Activated T-helper 9 cell treated with anti-CD3 and anti-CD28 coated beads, Interleukin-2, amount 50 U/mL, for 16 hours (primary cell): ENCODE measurements at regions not wholly inside any gene's neighbourhood (a gene's known extent, or its start where the extent isn't known, plus 50 kb on each side); places are given as distances from the start of the nearest gene placed in this dataset.

Experiments
- DNase-seq: peaks from one replicate; pipeline ENCODE4 v3.0.0-alpha.2; 2020; ENCODE audit warnings: low read depth

DNA sequence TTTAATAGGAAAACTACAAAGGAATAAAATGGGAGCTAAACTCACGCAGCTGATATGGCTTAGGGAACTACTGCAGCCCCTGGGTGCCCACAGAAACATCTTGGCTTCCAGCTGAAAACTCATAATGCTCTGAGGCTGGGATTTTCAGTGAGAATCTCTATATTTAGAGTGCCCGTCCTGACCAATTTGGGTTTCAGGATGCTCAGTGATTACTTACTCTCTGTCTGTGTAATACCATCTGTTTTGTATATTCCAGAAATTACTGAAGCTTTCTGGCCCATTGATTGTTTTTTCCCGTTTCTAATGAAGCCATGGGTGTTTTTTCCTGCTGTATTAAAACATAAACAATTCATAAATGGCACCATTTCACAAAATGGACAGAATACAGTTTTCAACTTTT lies 50.6 kb upstream of the ZNF385D start:
- no peak for DNase-seq

DNA sequence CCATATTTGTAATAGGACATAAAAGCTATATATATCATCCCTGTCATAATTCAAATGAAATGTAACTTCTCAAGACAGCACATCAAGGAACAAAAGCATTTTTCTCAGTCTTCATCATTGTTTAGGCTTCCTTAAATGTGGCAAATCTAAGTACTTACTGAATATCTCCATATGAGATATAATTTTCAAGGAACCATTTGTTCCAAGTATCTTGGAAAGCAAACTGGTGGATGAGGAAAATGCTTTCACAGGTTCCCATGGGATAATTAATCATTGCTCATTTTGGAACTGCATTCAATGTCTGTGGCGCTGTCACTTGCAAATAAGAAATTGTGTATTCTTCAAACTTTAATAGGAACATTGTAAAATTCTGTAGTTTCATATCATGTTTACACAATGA lies 52.6 kb upstream of the ZNF385D start:
- no peak for DNase-seq

DNA sequence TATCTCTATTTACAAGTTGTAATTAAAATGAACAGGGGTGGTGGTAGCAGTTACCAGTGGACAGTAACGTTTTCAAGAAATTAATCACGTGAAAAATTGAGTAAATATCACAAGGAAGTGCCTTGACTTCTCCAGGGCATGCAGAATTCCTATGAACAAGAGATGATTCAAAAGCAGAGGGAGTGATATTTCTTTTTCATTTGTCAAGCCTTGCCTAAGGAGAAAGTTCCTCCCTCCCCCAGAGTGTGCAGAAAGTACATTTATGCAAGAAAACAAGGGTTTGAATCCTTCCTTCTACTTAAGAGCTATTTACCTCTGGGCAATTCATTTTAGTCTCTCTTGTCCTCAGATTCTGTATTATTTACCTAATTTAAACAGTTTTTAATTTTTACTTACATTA lies 53.3 kb upstream of the ZNF385D start:
- DNase-seq = no peak

DNA sequence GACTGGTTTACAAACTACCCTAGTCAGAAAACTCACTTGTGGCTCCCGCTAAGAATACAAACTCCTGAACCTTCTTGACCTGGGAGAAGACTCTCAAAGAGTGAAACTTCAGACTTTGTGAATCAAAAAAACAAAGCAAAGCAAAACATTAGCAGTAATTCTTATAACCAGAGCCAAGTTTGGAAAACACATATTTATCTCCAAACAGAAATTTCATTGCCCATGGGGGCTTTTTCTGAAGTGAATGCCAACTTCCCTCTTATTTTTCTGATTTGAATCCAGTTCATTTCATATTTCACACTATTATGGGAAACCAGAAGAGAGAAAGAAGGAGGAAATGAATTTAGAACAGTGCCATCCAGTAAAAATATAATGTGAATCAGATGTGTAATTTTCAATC lies 55.7 kb upstream of the ZNF385D start:
- DNase-seq = no peak

DNA sequence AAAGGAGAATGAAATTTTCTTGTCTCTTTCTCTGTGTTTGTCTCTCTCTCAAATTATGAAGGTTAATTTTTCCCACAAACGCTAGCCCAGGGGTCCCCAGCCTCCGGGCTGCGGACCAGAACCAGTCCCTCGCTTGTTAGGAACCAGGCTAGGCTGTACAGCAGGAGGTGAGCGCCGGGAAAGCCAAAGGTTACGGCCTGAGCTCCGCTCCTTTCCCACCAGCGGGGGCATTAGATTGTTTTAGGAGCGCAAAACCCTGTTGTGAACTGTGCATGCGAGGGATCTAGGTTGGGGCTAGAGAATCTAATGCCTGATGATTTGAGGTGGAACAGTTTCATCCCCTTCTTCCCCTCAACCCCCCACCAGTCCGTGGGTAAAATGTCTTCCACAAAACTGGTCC lies 74.7 kb upstream of the ZNF385D start:
- no peak for DNase-seq

DNA sequence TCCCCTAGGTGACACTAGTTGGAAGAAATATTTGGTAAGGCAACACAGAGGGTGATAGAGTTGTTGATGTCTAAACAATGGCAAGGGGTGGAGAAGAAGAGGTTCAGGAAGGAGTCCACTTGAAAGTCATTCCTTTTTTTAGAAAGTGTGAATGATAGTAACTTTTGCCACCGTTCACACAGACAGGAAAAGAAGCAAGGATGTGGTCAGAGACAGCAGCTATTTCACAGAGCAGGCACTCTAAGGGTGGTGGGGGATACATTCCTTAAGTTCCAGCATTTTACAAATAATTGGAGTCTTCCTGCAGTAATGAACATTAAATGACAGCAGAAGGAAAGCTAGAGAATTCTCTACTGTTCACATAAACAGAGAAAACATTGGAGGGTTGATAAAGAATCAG lies 75.4 kb upstream of the ZNF385D start:
- DNase-seq = no peak

DNA sequence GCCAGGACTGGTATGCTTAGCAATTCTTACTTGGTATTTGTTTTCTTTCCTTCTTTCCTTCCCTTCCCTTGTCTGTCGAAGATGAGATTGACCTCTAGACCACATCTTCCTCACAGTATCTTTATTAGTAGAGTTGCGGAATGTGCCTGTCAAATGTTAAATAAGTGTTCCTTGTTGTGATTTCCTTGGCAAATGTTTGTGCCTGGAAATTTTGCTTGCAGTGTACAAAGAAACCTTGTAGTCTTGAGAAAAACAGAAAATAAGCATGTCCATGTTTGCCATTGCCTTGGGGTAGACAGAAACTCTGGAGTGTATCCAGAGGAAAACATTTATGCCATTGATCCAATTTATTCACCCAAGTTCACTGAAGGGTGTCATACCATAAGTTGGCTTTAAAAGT lies 79.5 kb upstream of the ZNF385D start:
- DNase-seq = no peak

DNA sequence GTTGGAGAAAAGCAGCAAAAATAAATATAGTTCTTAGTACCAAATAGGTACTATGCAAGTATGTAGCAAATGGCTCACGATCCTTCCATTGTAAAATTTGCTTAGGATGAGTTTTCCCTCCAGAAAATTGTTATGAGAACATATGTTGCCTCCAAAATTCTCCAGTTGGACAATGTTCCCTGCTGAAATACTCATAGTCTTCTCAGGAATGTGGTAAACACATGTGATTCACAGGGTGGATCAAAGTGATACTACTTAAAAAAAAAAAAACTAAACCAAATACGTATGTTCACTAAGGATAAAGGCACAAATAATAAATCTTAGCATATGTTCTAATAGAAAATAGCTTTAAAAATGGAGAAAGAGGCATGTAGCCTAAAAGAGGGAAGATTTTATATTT lies 84.3 kb upstream of the ZNF385D start:
- DNase-seq = no peak

DNA sequence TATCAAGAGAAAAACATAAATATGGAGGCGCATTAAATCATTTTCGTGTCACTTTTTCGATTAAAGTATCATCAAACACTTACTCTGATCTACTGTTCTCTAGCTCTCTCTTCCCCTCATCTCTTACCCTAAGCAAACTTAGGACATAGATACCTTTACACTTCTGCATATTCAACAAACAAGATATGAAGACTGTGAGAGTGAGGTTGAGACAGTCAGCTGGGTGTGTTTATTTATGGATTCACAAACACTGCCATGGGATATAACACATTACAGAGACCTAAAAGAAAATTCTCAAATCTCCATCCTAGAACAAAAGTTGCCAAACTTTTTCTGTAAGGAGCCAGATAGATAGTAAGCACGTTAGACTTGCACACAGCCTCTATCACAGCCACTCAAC lies 85.2 kb upstream of the ZNF385D start:
- DNase-seq = no peak

DNA sequence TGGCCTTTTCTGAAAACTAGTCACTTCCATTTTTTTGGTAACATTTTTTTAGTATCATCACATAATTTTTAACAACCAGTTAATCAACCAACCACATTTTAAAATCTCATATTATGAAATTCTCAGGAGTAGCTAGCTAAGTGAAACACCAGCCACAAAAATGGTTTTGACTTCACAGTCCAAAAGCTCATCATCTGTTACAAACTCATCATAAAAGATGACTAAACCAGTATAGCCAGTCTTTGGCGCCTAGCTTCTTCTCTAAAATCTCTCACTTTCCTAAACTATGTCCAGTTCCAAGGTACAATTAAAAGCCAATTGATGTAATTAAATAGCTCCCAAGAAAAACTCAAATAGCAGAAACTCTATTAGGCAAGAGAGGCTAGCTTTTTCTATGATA lies 88.2 kb upstream of the ZNF385D start:
- no peak for DNase-seq

DNA sequence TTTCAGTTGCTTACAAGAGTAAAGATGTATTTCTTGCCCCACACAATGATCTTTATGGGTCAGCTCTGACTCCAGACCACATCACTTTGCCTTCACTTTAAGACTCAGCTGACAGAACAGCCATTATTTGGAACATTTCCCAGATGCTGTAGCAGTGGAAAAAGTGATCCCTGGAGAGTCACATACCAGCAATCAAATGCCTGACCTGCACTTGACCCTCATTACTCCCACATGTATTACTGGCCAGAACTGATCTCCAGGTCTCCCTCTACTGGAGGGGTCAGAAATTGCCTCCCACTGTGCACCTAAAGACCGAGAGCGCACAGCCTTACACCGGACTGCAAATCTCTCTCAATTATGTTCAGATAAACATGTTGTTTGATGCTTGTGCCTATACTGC lies 88.6 kb upstream of the ZNF385D start:
- no peak for DNase-seq

DNA sequence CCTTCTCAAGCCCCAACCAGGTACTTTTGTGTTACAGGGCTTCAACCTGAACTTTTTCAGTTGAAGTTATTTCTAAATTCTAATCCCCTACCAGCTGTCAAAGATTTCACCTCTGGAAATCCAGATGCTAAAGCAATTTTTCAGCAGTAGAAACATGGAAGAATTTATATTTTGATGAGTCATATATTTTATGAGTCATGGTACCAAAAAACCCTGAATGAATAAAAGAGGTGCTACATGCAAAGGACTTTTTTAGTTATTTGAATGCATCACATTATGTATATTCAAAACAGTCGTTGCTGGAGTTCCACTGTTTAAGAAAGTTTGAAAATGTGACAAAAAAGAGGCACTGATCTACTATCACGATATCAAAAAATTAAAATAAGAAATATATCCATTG lies 96.0 kb upstream of the ZNF385D start:
- DNase-seq = no peak

DNA sequence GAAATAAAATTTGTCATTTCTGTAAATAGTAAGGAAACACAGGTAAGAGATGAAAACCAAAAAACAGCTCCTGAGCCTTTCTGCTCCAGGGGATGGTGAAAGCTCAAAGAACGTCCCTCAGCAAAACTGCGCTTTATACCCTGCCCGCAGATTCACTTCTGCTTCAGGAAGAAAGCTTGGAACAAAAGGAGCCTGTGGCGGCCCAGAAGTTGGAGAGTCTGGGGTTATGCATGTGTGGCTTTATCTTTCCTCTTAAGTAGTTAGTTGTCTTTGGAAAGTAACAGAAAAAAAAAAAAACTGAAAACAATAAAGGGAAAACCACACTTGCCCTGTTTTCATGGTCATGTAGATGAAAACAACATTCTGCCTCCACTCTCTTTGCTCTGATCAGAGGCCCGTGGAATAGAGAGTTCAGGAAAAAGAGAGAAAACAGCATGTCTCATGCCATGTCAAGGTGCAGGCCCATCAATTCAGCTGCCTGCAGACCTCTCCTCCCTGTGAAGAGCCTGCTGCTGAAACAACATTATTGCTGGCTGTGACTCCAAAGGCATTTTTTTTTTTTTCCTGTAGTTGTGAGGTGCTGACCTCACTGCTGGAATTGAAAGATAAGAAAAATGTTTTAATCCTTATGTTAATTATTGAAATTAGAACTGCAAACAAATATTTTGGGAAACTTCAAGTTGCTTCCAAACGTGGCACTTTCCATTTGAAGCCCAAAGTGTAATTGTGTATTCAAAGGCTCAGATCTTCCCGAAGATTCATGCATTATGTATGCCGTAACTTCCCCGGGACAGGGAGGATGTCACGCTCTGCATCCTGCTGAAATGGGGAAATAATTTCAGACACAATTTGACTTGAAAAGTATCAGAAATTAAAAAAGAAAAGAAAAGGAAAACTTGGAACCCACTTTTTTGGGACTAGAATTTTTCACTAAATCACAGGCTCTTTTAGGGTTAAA lies 108.4 kb upstream of the ZNF385D start:
- DNase-seq = no peak

DNA sequence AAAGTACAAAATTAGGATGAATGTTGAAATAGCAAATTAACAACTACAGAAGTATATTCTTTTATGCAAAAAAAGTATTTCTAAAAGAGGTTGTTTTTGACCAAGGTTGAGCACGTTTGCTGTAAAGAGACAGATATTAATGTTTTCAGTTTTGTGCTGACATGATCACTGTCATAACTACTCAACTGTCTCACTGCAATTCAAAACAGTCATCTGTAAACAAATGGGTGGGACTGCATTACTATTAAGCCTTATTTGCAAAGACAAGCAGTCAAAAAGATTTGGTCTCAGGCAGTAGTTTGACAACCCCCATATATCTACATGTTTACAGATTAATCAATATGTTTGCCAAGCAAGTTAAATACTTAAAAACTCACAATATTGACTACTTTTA lies 109.1 kb upstream of the ZNF385D start:
- DNase-seq = no peak

DNA sequence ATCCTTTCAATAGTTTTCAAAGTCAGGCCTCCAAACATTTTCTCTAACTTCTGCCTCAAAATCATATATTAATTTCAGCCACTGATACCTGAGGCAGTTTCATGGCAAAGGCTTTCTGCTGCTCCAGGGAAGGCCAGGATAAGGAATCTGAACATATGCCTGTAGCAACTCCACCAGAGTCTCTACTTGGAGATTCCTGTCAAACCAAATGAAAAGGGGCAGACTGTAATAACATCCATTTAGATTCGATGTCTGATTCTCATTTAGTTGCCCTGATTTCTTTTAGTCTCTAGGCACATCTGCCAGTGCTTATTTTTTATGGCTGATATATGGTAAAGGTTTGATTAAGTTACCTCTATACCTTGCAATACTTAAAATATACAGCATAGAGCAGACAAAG lies 109.6 kb upstream of the ZNF385D start:
- DNase-seq = no peak

DNA sequence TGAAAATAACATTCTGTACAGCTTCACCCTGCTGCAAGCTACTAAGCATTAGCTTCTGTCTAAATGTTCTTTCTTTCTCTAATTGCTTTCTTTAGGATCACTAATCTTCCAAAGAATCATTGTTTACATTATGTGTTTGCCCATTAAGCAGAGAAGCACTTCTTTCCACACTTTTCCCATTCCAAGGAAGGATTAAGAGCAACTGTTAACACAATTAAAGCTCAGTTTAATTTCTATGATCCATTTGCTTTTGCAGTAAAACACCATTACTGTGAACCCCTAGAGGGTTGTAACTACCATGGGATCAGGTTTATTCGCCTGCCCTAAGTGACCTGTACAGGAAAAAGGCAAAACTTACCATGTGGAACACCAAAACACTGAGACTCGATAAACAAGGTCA lies 125.8 kb upstream of the ZNF385D start:
- DNase-seq = no peak

DNA sequence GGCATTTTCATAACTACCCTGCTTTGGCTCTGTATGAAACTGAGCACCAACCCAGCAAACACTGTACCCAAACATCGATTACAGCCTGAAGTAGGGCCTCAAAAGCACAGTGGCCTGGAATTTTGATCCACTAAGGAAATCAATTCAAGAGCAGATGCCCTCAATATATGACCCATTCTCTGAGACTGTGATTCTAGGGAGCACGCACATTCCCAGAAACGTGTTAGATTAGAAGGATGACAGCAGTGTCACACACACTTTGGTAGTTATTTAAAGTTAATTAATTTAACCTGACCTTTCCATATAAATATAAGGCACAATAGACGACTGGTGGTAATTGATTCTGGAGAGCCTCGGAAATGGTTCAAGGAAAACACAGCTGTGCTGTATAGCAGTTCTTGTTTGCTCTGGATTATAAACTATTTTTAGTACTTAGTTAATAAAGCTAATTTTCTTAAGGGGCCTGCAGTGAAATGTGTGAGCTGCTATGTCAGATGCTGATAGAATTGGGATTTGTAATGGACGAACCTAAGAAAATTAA lies 126.3 kb upstream of the ZNF385D start:
- DNase-seq = no peak

DNA sequence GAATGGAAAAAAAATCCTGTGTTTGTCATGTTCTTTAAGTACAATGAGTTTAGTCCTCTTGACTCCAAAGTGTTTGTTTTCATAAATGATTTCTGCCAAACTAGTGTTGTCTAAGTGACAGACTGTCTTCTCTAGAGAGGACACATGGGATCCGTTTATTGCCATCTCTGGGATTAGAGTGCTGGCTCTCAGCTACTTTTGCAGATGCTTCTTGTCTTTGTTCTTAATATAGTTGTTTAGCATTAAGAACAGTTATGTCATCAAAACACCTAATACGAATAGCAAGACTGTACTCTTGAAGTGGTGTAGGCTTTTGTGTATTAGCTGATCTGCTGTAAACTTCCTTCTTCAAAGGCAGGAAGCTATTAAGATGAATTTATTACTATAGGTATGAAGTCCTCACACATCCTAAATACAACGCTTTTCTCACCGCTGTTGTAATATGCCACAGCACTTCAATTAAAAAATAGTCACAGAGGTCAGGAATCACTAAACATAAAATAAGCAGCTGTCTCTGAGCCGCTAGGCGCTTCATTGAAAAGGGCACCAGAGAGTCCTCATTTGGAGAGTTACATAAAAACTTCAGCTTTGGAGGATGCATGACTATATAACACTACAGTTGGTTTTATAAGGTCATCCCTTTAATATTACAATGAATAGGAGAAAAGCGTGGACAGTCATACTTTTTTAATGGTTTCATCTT lies 128.3 kb upstream of the ZNF385D start:
- no peak for DNase-seq

DNA sequence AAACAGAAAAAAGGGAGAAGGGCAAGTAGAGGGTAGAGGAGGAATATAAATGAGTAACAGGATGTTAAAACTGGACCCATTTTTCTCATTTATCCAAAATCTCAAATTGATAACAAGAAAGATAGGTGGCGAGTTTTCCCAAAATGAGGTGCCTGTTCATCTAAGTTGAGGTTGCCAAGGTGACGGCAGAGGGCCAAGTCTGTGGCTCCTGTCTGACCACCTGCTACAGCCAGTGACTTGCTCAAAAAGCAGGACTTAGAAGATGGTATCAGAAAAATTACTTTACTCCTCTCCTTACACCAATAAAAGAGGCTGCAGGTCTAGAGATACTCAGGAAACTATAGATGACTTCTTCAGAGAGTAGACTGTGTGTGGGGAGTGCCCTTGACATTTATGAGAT lies 137.6 kb upstream of the ZNF385D start:
- no peak for DNase-seq

DNA sequence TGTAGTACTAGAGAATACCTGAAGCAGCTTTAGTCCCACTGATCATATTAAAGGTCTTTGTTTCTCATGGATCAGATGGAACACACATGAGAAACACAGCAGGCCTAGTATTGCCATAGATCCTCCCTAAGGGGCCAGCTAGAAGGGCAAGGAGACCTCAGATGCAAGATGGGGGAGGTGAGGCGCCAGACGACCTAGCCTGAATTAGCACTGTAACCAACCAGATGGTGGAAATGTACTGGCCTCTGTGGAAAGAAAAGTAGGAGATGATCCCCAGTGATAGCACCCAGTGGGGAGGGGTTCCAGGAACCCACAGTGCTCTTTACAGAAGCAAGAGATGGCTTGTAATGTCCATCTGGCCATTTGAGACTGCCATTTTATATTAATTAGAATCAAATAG lies 138.2 kb upstream of the ZNF385D start:
- DNase-seq = no peak

DNA sequence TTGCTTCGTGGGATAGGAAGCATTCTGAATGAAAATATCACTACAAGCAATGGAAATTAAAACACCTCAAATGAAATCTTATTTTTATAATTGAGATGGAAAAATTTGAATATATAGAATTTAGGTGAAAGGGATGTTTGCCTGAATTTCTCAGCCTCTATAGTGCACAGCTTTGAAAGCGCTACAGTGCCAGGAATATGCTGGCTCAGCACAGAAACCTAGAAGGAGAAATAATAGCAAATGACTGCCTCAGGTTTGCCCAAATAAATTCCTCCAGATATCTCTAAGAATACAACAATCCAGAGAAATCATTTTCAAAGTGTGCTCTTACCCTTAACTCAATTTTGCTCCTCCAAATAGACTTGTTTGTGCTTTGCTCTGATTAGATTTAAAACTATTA lies 141.1 kb upstream of the ZNF385D start:
- no peak for DNase-seq

DNA sequence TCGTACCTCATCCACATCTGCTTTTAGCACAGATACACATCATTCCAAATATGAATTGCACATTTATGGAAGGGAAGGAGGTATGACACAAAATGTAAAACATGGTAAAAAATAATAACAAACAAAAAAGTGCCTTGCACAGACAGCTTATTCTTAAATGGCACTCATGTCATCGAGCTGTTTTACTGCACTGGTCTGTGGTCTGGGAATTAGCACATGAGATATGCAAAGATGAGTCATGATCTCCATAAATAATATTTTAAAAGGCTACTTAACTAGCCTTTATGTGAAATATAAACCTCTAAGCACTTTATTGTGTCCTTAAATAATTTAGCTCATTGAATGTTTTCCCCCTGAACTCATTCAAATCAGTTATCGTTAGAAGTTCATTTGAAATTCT lies 142.2 kb upstream of the ZNF385D start:
- DNase-seq = no peak
